HL-60 (cell line): ENCODE measurements at regions not wholly inside any gene's neighbourhood (a gene's known extent, or its start where the extent isn't known, plus 50 kb on each side); places are given as distances from the start of the nearest gene placed in this dataset.
A peak's percentile ranks its signal among the peaks of the same experiment; 100 is the strongest.

ENCODE experiments used
- DNase-seq, 2 experiments: peaks; one replicate each; pipeline ENCODE4 v3.0.0-alpha.2; 2010 to 2020; ENCODE audit warnings: low read depth in 1 of 2, low spot score in 1 of 2
- H3K27ac ChIP-seq: fragments of 250-450 bp; sonication (Bioruptor Pico); replicated peaks from 2 replicates; pipeline ENCODE4 v1.5.1; 2020; ENCODE audit warnings: mild to moderate bottlenecking, moderate library complexity
- H3K27me3 ChIP-seq: fragments of 250-450 bp; sonication (Bioruptor Pico); 2 replicates; pipeline ENCODE4 v1.5.1; 2021; ENCODE audit warnings: mild to moderate bottlenecking, moderate library complexity; ENCODE audit not compliant: insufficient read depth, poor library complexity, severe bottlenecking
- H3K4me3 ChIP-seq: replicated peaks from 2 replicates; pipeline ENCODE4 v1.5.1; 2011; ENCODE audit warnings: mild to moderate bottlenecking, control low read depth, low read length; ENCODE audit not compliant: insufficient read depth
- GABPA ChIP-seq: IDR thresholded peaks from 2 replicates; pipeline ENCODE4 v1.6.1; 2012; ENCODE audit warnings: low read depth
- POLR2AphosphoS5 ChIP-seq: IDR thresholded peaks from 2 replicates; pipeline ENCODE4 v1.6.1; 2012; ENCODE audit warnings: low read depth
- SPI1 ChIP-seq: IDR thresholded peaks from 2 replicates; pipeline ENCODE4 v1.6.1; 2012; ENCODE audit warnings: low read depth, mild to moderate bottlenecking, borderline replicate concordance
- TF ChIP-seq, protein P1 (sequence below): IDR thresholded peaks from 2 replicates; pipeline ENCODE4 v1.6.1; 2012; ENCODE audit warnings: low read depth; ENCODE audit not compliant: insufficient replicate concordance
- TF ChIP-seq, protein P2 (sequence below): IDR thresholded peaks from one replicate; pipeline ENCODE4 v1.5.1; 2011; ENCODE audit warnings: low read length, control low read depth, inconsistent platforms; ENCODE audit not compliant: insufficient read depth

DNA sequence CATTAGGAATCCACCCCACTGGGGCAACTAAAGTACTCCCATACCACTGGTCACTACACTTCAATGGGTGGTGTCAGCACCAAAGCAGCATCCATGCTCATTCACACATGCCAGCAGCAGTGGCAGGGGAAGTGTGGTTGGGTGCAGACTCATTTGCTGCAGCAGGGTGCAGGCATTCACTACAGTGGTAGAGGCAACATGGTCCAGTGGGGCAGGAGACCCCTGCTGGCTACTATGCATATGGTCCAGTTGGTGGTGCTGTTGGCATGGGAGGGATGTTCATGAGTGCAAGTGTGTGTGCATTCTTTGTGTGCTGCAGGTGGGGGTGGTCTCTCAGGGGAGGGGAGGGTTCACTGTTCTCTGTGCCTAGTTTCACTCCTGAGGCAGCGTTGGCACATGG, 908.4 kb upstream of the NOVA1 start:
- TF ChIP-seq, protein P1, sequence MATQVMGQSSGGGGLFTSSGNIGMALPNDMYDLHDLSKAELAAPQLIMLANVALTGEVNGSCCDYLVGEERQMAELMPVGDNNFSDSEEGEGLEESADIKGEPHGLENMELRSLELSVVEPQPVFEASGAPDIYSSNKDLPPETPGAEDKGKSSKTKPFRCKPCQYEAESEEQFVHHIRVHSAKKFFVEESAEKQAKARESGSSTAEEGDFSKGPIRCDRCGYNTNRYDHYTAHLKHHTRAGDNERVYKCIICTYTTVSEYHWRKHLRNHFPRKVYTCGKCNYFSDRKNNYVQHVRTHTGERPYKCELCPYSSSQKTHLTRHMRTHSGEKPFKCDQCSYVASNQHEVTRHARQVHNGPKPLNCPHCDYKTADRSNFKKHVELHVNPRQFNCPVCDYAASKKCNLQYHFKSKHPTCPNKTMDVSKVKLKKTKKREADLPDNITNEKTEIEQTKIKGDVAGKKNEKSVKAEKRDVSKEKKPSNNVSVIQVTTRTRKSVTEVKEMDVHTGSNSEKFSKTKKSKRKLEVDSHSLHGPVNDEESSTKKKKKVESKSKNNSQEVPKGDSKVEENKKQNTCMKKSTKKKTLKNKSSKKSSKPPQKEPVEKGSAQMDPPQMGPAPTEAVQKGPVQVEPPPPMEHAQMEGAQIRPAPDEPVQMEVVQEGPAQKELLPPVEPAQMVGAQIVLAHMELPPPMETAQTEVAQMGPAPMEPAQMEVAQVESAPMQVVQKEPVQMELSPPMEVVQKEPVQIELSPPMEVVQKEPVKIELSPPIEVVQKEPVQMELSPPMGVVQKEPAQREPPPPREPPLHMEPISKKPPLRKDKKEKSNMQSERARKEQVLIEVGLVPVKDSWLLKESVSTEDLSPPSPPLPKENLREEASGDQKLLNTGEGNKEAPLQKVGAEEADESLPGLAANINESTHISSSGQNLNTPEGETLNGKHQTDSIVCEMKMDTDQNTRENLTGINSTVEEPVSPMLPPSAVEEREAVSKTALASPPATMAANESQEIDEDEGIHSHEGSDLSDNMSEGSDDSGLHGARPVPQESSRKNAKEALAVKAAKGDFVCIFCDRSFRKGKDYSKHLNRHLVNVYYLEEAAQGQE = no peak
- TF ChIP-seq SPI1 (no peak), GABPA (no peak), POLR2AphosphoS5 (no peak)
- TF ChIP-seq, protein P2, sequence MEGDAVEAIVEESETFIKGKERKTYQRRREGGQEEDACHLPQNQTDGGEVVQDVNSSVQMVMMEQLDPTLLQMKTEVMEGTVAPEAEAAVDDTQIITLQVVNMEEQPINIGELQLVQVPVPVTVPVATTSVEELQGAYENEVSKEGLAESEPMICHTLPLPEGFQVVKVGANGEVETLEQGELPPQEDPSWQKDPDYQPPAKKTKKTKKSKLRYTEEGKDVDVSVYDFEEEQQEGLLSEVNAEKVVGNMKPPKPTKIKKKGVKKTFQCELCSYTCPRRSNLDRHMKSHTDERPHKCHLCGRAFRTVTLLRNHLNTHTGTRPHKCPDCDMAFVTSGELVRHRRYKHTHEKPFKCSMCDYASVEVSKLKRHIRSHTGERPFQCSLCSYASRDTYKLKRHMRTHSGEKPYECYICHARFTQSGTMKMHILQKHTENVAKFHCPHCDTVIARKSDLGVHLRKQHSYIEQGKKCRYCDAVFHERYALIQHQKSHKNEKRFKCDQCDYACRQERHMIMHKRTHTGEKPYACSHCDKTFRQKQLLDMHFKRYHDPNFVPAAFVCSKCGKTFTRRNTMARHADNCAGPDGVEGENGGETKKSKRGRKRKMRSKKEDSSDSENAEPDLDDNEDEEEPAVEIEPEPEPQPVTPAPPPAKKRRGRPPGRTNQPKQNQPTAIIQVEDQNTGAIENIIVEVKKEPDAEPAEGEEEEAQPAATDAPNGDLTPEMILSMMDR = no peak
- Histone ChIP-seq H3K27ac (no peak overlapping the region), H3K27me3 (no peaks in the 10 kb centered on the region), H3K4me3 (no peak overlapping the region)
- DNase-seq = no peak

DNA sequence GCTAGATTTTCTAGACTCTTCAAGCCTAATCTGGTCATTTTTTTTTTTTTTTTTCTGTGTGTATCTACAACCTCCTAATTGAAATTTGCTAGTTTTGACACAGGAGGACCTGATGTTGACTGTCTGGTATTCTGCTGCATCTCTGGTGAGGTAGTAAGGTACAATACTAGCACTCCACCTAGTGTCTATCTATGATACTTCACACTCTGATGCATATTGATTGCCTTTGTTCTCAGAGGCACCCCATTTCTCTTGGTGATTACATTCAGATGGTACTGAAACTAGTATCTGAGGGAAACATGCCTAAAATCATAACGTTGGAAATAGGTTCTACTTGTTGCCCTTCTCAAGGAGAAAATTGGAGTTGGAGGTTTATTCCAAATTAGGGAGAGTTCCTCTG, 930.5 kb upstream of the NOVA1 start:
- Histone ChIP-seq H3K4me3 (no peak overlapping the region), H3K27me3 (no peaks in the 10 kb centered on the region), H3K27ac (no peak overlapping the region)
- TF ChIP-seq, protein P1 = no peak
- TF ChIP-seq POLR2AphosphoS5 (no peak), SPI1 (no peak), GABPA (no peak)
- TF ChIP-seq, protein P2 = peak; percentile 41
- DNase-seq = no peak

DNA sequence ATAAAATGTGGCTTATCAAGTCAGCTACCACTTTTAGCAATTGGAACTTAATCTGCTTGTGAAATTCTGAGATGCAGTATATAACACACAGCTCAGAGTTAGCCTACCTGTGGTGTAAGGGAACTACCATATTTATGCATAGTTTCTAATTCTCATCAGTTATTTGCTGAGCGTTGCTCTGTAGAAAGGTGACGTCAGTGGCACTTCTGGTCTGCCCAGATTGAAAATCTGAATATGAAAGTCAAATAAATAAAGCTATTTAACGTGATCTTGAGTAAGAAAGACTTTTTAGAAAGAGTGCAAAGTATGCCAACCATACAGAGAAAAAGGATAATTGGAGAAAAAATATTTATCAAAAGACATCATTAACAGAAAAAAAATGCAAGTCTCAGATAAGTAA, 938.9 kb upstream of the NOVA1 start:
- Histone ChIP-seq H3K27me3 (no peaks in the 10 kb centered on the region), H3K4me3 (no peak overlapping the region), H3K27ac (no peak overlapping the region)
- DNase-seq = no peak
- TF ChIP-seq POLR2AphosphoS5 (no peak), GABPA (no peak)
- TF ChIP-seq, protein P1 = no peak

DNA sequence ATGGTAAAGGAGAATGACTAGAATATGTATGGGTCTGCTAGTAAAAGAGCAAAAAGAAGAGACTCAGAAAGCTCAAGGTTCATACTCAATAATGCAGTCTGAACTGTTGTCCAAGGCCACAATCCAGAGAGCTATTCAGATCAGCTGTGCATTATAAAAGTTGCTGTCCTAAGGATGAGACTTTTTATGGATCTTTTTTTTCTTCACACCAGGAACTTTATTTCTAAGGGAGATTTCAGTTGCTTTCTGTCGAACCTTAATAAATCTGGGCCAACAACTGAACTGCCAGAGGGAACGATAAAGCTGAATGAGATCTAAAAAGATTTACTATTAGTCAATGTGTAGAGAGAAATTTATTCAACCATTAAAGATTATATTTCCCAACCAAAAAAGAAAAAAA, 948.3 kb upstream of the NOVA1 start:
- Histone ChIP-seq H3K27ac (no peak overlapping the region), H3K27me3 (no peaks in the 10 kb centered on the region), H3K4me3 (no peak overlapping the region)
- no peak for TF ChIP-seq POLR2AphosphoS5
- DNase-seq = no peak
